KG1 (cell line): ENCODE measurements at regions not wholly inside any gene's neighbourhood (a gene's known extent, or its start where the extent isn't known, plus 50 kb on each side); places are given as distances from the start of the nearest gene placed in this dataset.
"Not testable (repeated sequence)": the region's sequence is repeated elsewhere in the genome, so short reads cannot be mapped to it uniquely, and the experiment has no call there.

ENCODE experiments used
- DNase-seq: peaks from one replicate; lab custom pipeline; 2025; lab: John Stamatoyannopoulos, UW

- no peak for DNase-seq
Measured at GRCh38 chr14:105889666-105890473, 363.5 kb downstream of the TMEM121 start.

GRCh38 chr14:105890474-105891220 lies 364.3 kb downstream of the TMEM121 start:
- no peak for DNase-seq

- no peak for DNase-seq
Measured at GRCh38 chr14:105891221-105891602, 364.8 kb downstream of the TMEM121 start.

- no peak for DNase-seq
Measured at GRCh38 chr14:105891631-105892452, 365.5 kb downstream of the TMEM121 start.

- not testable (repeated sequence) for DNase-seq
Measured at GRCh38 chr14:105892453-105893441, 366.4 kb downstream of the TMEM121 start.

DNA sequence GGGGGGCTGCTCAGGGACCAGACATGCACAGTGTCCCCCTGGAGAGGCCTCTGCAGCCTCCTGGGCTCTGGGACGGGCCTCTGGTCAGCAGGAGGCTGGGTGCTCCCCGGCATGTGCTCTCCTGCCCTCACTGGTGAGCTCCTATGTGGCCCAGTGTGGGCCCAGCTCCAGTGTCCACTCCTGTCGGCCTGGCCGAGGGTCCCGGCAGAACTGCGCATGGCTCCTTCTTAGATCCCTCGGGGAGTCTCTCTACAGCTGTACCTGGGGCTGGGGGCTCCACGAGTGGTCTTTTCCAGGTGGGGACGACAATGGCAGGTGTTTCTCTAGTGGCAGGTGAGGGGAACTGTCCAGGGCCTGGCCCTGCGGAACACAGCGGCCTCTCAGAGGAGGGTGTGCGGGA lies 367.3 kb downstream of the TMEM121 start:
- DNase-seq = not testable (repeated sequence)

- no peak for DNase-seq
Measured at GRCh38 chr14:105894125-105894977, 368.0 kb downstream of the TMEM121 start.

- DNase-seq = no peak
Measured at GRCh38 chr14:105894978-105895881, 368.8 kb downstream of the TMEM121 start.

- not testable (repeated sequence) for DNase-seq
Measured at GRCh38 chr14:105896206-105896605, 369.8 kb downstream of the TMEM121 start.

DNA sequence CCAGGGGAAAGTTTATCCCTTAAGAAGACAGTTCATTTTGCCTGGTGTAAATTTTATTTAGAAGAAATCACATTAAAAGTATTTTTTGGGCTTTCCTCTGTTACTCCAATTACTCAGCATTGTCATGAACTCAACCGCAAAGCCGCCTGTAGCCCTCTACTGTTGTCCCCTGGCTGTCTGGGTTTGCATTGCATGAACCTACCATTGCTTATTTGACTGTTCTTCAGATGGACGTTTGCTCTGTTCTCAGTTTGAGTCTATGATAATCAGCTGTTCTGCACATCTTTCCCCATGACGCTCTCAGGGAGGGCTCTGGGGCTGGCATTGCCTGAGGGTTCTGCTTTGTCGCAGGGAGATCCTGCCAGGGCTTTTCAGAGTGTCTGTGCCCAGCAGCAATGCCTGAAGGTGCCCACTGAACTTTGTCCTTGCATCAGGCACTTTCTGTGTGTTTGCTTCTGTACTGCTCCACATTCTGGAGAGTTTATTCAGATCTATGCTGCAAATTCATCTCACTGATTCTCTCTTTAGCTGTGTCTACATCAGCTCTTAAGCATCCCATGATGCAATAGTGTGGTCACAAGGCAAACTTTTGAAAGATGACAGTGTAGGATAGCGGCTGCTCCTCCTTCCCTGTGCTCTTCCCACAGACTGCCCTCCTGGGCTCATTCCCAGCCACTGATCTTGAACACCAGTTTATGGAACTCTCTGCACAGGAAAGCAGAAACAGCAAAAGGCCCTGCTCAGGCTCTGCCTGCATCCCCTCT lies 370.8 kb downstream of the TMEM121 start:
- not testable (repeated sequence) for DNase-seq

GRCh38 chr14:105897725-105898113 lies 371.3 kb downstream of the TMEM121 start:
- DNase-seq = no peak

DNA sequence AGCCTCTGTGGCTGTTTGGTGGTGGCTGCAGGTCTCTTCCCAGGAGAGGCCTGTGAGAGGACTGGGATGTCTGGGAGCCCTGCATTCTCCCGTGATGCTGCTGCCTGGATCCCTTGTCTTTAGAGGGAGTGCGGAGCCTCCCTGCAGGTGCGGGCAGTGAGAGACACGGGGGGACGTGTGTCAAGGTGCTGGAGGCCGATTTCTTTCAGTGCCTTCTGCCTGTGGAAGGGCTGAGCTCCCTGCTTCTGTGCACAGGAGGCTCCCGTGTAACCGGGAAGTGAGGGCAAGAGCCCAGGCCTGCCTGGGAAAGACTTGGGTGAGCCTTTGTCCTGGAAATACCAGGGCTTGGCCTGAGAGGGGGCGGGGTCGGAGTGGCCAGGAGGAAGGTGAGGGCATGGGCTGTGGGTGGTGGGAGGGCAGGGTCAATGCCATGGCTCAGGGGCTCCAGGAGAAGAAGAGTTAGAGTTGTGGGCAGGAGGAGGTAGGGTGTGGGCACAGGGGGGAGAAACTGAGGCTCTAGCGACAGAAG lies 372.2 kb downstream of the TMEM121 start:
- no peak for DNase-seq

GRCh38 chr14:105899071-105899641 lies 372.8 kb downstream of the TMEM121 start:
- peak; percentile 63 for DNase-seq

- DNase-seq = no peak
Measured at GRCh38 chr14:105899657-105900397, 373.4 kb downstream of the TMEM121 start.

- DNase-seq = no peak
Measured at GRCh38 chr14:105900398-105901160, 374.2 kb downstream of the TMEM121 start.

DNA sequence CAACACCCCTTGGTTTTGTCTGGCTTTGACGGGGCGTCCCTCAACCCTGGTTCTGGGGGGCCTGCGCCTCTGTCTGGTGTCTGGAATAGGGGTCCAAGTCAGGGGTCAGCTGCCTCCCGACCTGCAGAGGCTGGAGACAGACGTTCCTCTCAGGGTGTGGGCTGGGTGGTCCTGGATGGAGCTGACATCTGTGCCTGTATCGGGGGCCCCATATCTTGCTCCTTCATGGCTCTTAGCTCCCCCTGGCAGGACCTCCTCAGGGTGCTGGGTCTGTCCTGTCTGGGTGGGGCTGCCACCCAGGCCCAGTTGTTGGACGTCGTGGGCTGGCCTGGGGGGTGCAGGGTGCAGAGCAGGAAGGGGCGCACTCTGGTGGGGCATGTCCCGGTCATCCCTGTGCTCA lies 374.8 kb downstream of the TMEM121 start:
- no peak for DNase-seq
